Liver (tissue), 8 donors: ENCODE measurements at regions not wholly inside any gene's neighbourhood (a gene's known extent, or its start where the extent isn't known, plus 50 kb on each side); places are given as distances from the start of the nearest gene placed in this dataset.

Experiments
- DNase-seq: peaks from one replicate; pipeline ENCODE4 v3.0.0-alpha.2; 2017; ENCODE audit warnings: low spot score
- H3K27ac ChIP-seq, 2 donors: one replicate each; pipeline ENCODE4 v1.7.0; 2013; ENCODE audit warnings: inconsistent platforms in 2 of 2, low read length in 2 of 2, control low read depth in 1 of 2, low read depth in 1 of 2, mild to moderate bottlenecking in 1 of 2
- H3K27me3 ChIP-seq, 4 donors: one replicate each; pipeline versions ENCODE4 v1.6.1 to v1.7.0; 2013; ENCODE audit warnings: low read length in 3 of 4, inconsistent platforms in 1 of 4, mild to moderate bottlenecking in 1 of 4, moderate library complexity in 1 of 4; ENCODE audit not compliant: control insufficient read depth in 4 of 4, insufficient read depth in 4 of 4
- H3K36me3 ChIP-seq, 4 donors: one replicate each; pipeline versions ENCODE4 v1.6.1 to v1.7.0; 2013; ENCODE audit warnings: low read length in 3 of 4, mild to moderate bottlenecking in 3 of 4, low read depth in 1 of 4, moderate library complexity in 1 of 4; ENCODE audit not compliant: control insufficient read depth in 4 of 4, insufficient read depth in 3 of 4
- H3K4me1 ChIP-seq, 4 donors: one replicate each; pipeline versions ENCODE4 v1.6.1 to v1.7.0; 2013; ENCODE audit warnings: low read length in 3 of 4, mild to moderate bottlenecking in 3 of 4, moderate library complexity in 1 of 4; ENCODE audit not compliant: control insufficient read depth in 4 of 4, insufficient read depth in 4 of 4
- H3K4me3 ChIP-seq, 3 donors: one replicate each; pipeline versions ENCODE4 v1.6.1 to v1.7.0; 2013; ENCODE audit warnings: low read length in 3 of 3, control low read depth in 1 of 3, low read depth in 1 of 3, mild to moderate bottlenecking in 1 of 3
- H3K9ac ChIP-seq, 2 donors: one replicate each; pipeline ENCODE4 v1.7.0; 2013; ENCODE audit warnings: low read length in 2 of 2, mild to moderate bottlenecking in 2 of 2, moderate library complexity in 2 of 2, control low read depth in 1 of 2, low read depth in 1 of 2
- H3K9me3 ChIP-seq, 4 donors: one replicate each; pipeline versions ENCODE4 v1.6.1 to v1.7.0; 2013; ENCODE audit warnings: low read length in 3 of 4; ENCODE audit not compliant: control insufficient read depth in 4 of 4
- CTCF ChIP-seq: fragments of 150-350 bp; IDR thresholded peaks from 2 replicates; pipeline ENCODE4 v1.5.1; 2017; ENCODE audit warnings: improper control_type of control experiment, low read depth, low read length; ENCODE audit not compliant: missing input control
- EGR1 ChIP-seq, 2 donors: IDR thresholded peaks; 2 replicates each; pipeline ENCODE4 v1.6.1; 2016 to 2018; ENCODE audit warnings: antibody characterized with exemption in 2 of 2, low read depth in 2 of 2
- FOXA1 ChIP-seq: IDR thresholded peaks from 2 replicates; pipeline ENCODE4 v1.6.1; 2016; ENCODE audit warnings: antibody characterized with exemption
- FOXA2 ChIP-seq: IDR thresholded peaks from 2 replicates; pipeline ENCODE4 v1.6.1; 2016; ENCODE audit warnings: antibody characterized with exemption
- GABPA ChIP-seq, 2 donors: IDR thresholded peaks in 1 of 2; conservative IDR thresholded peaks in 1 of 2; 2 replicates each; pipeline ENCODE4 v1.6.1; 2016; ENCODE audit warnings: antibody characterized with exemption in 2 of 2, mild to moderate bottlenecking in 1 of 2, moderate library complexity in 1 of 2
- HNF4G ChIP-seq: IDR thresholded peaks from 2 replicates; pipeline ENCODE4 v1.6.1; 2016; ENCODE audit warnings: antibody characterized with exemption
- JUND ChIP-seq, 2 donors: IDR thresholded peaks; 2 replicates each; pipeline ENCODE4 v1.6.1; 2016; ENCODE audit warnings: antibody characterized with exemption in 2 of 2
- MAX ChIP-seq: IDR thresholded peaks from 2 replicates; pipeline ENCODE4 v1.6.1; 2016; ENCODE audit warnings: antibody characterized with exemption
- NR2F2 ChIP-seq: IDR thresholded peaks from 2 replicates; pipeline ENCODE4 v1.6.1; 2016; ENCODE audit warnings: antibody characterized with exemption
- RAD21 ChIP-seq, 2 donors: IDR thresholded peaks; 2 replicates each; pipeline ENCODE4 v1.6.1; 2016; ENCODE audit warnings: antibody characterized with exemption in 2 of 2, mild to moderate bottlenecking in 2 of 2
- RXRA ChIP-seq, 2 donors: IDR thresholded peaks; 2 replicates each; pipeline ENCODE4 v1.6.1; 2017 to 2018; ENCODE audit warnings: antibody characterized with exemption in 2 of 2, mild to moderate bottlenecking in 1 of 2
- SP1 ChIP-seq: IDR thresholded peaks from 2 replicates; pipeline ENCODE4 v1.6.1; 2018; ENCODE audit warnings: antibody characterized with exemption, mild to moderate bottlenecking
- TAF1 ChIP-seq: conservative IDR thresholded peaks from 2 replicates; pipeline ENCODE4 v1.6.1; 2016; ENCODE audit warnings: antibody characterized with exemption, mild to moderate bottlenecking
- YY1 ChIP-seq: IDR thresholded peaks from 2 replicates; pipeline ENCODE4 v1.6.1; 2016; ENCODE audit warnings: antibody characterized with exemption, mild to moderate bottlenecking
- WGBS: extraction: QIAGEN DNeasy Blood & Tissue Kit; methylation state at CpG from one replicate; pipeline ENCODE4 v1.1.7; 2013; 5-methylcytosine and 5-hydroxymethylcytosine counted together
- TF ChIP-seq, protein P1 (sequence below): IDR thresholded peaks from 2 replicates; pipeline ENCODE4 v1.6.1; 2016; ENCODE audit warnings: antibody characterized with exemption
- TF ChIP-seq, protein P2 (sequence below): IDR thresholded peaks from 2 replicates; pipeline ENCODE4 v1.6.1; 2016; ENCODE audit warnings: antibody characterized with exemption
- donor health status: healthy.
- donor health status: healthy.
- donor health status: healthy.
- donor health status: healthy.
- donor health status: healthy.

DNA sequence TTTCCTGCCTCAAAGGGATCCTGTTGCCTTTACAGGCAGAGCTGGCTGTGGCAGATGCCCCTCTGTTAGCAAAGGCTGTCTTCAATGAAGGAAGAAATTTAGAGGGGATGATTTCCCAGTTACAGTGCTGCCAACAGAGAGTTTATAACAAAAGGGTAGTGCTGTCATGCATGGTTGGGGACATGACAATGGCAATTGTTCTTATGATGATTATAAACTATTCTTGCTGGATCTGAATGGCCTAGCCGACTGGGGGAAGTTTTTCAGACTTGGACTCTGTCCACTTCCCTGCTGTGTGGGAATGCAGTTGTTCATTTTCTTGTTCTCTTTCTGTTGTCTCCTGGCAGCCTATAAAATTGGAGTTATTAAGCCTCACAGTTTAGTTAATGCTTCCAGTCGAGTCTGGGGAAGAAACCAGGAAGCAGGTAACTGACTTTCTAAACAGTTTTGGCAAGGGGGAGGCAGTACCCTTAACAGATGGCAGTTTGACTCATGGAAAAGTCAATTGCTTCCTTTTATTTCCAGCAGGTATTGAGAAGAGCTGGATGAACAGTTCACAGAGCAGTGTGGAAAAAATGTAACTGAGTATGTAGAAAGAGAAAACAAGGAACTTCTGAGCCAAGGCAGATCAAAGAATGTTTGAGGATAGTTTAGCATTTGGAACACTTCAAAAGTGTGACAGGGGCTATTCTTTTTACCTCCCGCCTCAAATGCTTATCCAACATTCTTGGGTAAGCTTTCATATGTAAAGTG, 582.6 kb downstream of the RAPGEF2 start:
- Histone ChIP-seq H3K4me1 (no peaks in the 10 kb centered on the region), H3K27ac (no peak overlapping the region), H3K4me3 (no peak overlapping the region), H3K36me3 (no peaks in the 10 kb centered on the region), H3K9ac (no peak overlapping the region), H3K9me3 (peaks cover 0 to 3% (median 0%) of the 10 kb centered on the region in 4 donors), H3K27me3 (no peaks in the 10 kb centered on the region)
- 38% methylated on average over 3 of the region's 3 CpGs for WGBS
- no peak for TF ChIP-seq RXRA (IDR thresholded peaks at IDR 0.05)
- TF ChIP-seq MAX, result no peak
- TF ChIP-seq GABPA (IDR thresholded peaks at IDR 0.05 in 1 of 2, conservative IDR thresholded peaks at IDR 0.05 in 1 of 2), result no peak
- TF ChIP-seq YY1, result no peak
- no peak for TF ChIP-seq CTCF
- TF ChIP-seq FOXA1, result no peak
- TF ChIP-seq FOXA2, result no peak
- no peak for TF ChIP-seq HNF4G
- TF ChIP-seq SP1, result no peak
- no peak for TF ChIP-seq EGR1 (IDR thresholded peaks at IDR 0.05; ENCODE audit: low read depth in 2 of 2)
- TF ChIP-seq, protein P1, sequence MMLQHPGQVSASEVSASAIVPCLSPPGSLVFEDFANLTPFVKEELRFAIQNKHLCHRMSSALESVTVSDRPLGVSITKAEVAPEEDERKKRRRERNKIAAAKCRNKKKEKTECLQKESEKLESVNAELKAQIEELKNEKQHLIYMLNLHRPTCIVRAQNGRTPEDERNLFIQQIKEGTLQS, result no peak
- no peak for TF ChIP-seq RAD21 (IDR thresholded peaks at IDR 0.05)
- no peak for TF ChIP-seq JUND (IDR thresholded peaks at IDR 0.05)
- no peak for TF ChIP-seq NR2F2
- TF ChIP-seq, protein P2, sequence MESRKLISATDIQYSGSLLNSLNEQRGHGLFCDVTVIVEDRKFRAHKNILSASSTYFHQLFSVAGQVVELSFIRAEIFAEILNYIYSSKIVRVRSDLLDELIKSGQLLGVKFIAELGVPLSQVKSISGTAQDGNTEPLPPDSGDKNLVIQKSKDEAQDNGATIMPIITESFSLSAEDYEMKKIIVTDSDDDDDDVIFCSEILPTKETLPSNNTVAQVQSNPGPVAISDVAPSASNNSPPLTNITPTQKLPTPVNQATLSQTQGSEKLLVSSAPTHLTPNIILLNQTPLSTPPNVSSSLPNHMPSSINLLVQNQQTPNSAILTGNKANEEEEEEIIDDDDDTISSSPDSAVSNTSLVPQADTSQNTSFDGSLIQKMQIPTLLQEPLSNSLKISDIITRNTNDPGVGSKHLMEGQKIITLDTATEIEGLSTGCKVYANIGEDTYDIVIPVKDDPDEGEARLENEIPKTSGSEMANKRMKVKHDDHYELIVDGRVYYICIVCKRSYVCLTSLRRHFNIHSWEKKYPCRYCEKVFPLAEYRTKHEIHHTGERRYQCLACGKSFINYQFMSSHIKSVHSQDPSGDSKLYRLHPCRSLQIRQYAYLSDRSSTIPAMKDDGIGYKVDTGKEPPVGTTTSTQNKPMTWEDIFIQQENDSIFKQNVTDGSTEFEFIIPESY, result no peak
- no peak for DNase-seq

DNA sequence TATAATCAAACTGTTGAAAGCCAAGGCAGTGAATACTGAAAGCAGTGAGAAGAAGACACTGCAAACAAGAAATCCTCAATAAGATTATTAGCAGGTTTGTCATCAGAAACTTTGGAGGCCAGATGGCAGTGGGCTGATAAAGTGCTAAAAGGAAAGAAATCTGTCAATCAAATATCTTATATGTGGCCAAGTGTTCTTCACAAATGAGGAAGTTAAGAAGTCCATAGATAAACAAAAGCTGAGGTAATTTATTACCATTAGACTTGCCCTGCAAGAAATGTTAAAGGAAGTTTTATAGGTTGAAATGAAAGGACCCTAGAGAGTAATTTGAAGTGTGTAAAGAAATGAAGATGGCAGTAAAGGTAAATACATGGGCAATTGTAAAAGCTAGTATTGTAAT, 586.6 kb downstream of the RAPGEF2 start:
- Histone ChIP-seq H3K4me3 (no peak overlapping the region), H3K9ac (no peak overlapping the region), H3K27ac (no peak overlapping the region), H3K36me3 (no peaks in the 10 kb centered on the region), H3K9me3 (peaks cover 0 to 15% (median 4%) of the 10 kb centered on the region in 4 donors), H3K27me3 (no peaks in the 10 kb centered on the region), H3K4me1 (no peaks in the 10 kb centered on the region)
- no peak for TF ChIP-seq NR2F2
- TF ChIP-seq TAF1, result no peak
- TF ChIP-seq MAX, result no peak
- no peak for TF ChIP-seq JUND (IDR thresholded peaks at IDR 0.05)
- TF ChIP-seq YY1, result no peak
- TF ChIP-seq RXRA (IDR thresholded peaks at IDR 0.05), result no peak
- TF ChIP-seq FOXA2, result no peak
- DNase-seq, result no peak
